ENCODE measurements at regions not wholly inside any gene's neighbourhood (a gene's known extent, or its start where the extent isn't known, plus 50 kb on each side); places are given as distances from the start of the nearest gene placed in this dataset.

DNA sequence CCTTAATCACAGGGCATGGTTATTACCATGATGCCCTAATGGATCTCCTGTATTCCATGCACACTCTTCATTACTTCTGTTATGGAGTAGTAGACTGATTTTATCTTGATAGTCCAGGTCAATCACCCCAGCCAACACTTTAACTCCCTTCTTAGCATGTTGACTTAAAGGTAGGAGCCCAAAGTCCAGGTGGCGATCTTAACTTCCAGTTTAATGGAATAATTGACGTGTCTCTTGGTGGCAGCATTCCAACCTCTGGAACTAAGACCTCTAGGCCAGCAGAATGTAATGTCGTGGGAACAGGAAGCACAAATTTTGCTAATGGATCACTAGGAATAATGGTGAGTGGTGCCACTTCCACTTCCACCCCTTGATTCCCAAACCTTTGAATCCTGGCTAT lies 687.2 kb upstream of the SGO1 start:
- Histone ChIP-seq H3K4me1 (ENCODE audit: control insufficient read depth in 2 of 2, insufficient read depth in 2 of 2, low read length in 1 of 2) (no peaks in the 10 kb centered on the region), H3K27ac (ENCODE audit: low read depth in 2 of 2, low read length in 1 of 2) (no peak overlapping the region), H3K4me3 (ENCODE audit: low read depth in 1 of 2, low read length in 2 of 2) (no peak overlapping the region), H3K27me3 (ENCODE audit: control insufficient read depth in 1 of 2, insufficient read depth in 2 of 2, low read length in 2 of 2) (no peaks in the 10 kb centered on the region), H3K9me3 (ENCODE audit: control insufficient read depth in 2 of 2, insufficient read depth in 1 of 2, low read depth in 1 of 2, low read length in 1 of 2) (peaks cover 0 to 4% of the 10 kb centered on the region in 2 donors), H3K36me3 (ENCODE audit: control insufficient read depth in 2 of 2, insufficient read depth in 2 of 2, low read length in 1 of 2) (no peaks in the 10 kb centered on the region)
- WGBS, 2 donors = 71 to 88% methylated on average over 3 of the region's 3 CpGs

DNA sequence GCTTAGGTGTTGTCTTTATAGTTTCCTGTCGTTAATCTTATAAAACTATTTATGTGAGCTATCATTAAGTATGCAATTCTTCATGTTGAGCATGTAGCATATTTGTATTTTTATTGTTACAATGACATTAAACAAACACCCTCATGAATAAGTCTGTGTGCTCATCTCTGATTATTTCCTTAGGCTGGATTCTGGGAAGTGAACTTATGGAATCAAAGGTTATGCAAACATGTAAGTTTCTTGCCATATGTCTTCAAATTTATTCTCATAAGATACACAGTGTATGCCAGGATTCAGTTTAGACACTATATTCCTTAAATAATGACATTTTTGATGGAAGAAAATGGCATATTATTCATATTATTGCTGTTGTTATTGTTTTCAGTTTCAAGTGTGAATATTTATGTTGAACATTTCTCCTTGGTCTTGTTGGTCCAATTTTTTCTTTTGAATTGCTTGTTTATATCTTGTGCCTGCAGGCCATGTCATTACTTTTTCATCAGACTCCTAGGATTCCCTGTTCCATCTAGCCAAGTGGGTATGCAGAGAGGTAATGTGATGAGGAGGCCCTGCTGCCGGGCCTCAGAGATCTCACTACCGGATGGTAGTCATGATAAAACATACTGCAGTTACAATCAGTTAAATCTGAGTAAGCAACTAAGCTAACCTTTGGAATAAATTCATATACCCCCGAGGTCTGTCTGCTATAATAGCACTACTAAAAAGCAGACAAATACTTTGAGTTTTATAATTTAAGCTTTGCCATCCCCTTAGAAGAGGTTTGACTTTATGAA lies 684.3 kb upstream of the SGO1 start:
- whole genome bisulfite sequencing, 2 donors = 46 to 61% methylated on average over 4 of the region's 4 CpGs
- no peaks in the 10 kb centered on the region for H3K4me1 ChIP-seq (ENCODE audit: control insufficient read depth in 2 of 2, insufficient read depth in 2 of 2, low read length in 1 of 2)
- no peak overlapping the region for H3K4me3 ChIP-seq (ENCODE audit: low read depth in 1 of 2, low read length in 2 of 2)
- H3K27me3 ChIP-seq (ENCODE audit: control insufficient read depth in 1 of 2, insufficient read depth in 2 of 2, low read length in 2 of 2) = no peaks in the 10 kb centered on the region
- no peaks in the 10 kb centered on the region for H3K36me3 ChIP-seq (ENCODE audit: control insufficient read depth in 2 of 2, insufficient read depth in 2 of 2, low read length in 1 of 2)
- no peaks in the 10 kb centered on the region for H3K9me3 ChIP-seq (ENCODE audit: control insufficient read depth in 2 of 2, insufficient read depth in 1 of 2, low read depth in 1 of 2, low read length in 1 of 2)
- H3K27ac ChIP-seq (ENCODE audit: low read depth in 2 of 2, low read length in 1 of 2) = no peak overlapping the region

DNA sequence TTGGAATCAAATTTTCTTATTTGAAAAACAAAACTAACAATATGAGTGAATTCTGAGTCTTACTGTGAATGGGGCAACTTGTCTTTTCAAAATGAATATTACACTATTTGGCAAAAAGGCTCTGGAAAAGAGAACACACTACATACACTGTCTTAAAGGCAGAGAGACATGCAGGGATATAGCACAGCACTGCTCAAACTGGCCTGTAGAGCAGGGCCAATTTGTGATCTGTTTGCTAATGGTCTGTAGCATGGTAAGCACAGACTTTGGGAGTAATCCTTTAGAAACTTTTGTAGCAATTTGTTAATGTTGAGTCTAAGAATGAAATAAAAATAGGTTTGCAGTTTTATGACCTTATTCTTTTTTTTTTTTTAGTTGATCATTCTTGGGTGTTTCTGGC lies 679.8 kb upstream of the SGO1 start:
- H3K4me1 ChIP-seq (ENCODE audit: control insufficient read depth in 2 of 2, insufficient read depth in 2 of 2, low read length in 1 of 2) = no peaks in the 10 kb centered on the region
- H3K4me3 ChIP-seq (ENCODE audit: low read depth in 1 of 2, low read length in 2 of 2) = no peak overlapping the region
- no peak overlapping the region for H3K27ac ChIP-seq (ENCODE audit: low read depth in 2 of 2, low read length in 1 of 2)
- peaks cover 0 to 3% of the 10 kb centered on the region in 2 donors for H3K9me3 ChIP-seq (ENCODE audit: control insufficient read depth in 2 of 2, insufficient read depth in 1 of 2, low read depth in 1 of 2, low read length in 1 of 2)
- no peaks in the 10 kb centered on the region for H3K27me3 ChIP-seq (ENCODE audit: control insufficient read depth in 1 of 2, insufficient read depth in 2 of 2, low read length in 2 of 2)
- H3K36me3 ChIP-seq (ENCODE audit: control insufficient read depth in 2 of 2, insufficient read depth in 2 of 2, low read length in 1 of 2) = no peaks in the 10 kb centered on the region

DNA sequence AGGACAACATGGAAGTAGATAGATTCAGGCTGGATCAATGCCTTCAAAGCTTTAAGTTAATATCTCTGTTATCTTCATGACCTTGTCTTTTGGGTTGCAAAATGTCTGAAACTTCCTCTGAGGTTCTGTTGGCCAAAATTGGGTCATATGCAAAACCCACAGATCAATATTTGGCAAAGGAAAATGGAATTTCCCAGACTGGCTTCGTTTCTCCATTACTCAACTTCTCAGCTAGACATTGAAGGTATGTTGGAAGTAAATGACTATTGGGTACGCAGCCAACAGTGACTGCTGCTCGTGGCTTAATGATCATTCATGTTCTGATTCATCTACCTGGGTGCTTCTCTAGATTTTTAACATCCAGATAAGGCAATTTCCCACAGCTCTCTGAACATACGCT lies 675.4 kb upstream of the SGO1 start:
- H3K4me1 ChIP-seq (ENCODE audit: control insufficient read depth in 2 of 2, insufficient read depth in 2 of 2, low read length in 1 of 2) = no peaks in the 10 kb centered on the region
- WGBS, 2 donors = 58 to 67% methylated on average over 4 of the region's 4 CpGs
- H3K27ac ChIP-seq (ENCODE audit: low read depth in 2 of 2, low read length in 1 of 2) = no peak overlapping the region
- H3K27me3 ChIP-seq (ENCODE audit: control insufficient read depth in 1 of 2, insufficient read depth in 2 of 2, low read length in 2 of 2) = no peaks in the 10 kb centered on the region
- H3K4me3 ChIP-seq (ENCODE audit: low read depth in 1 of 2, low read length in 2 of 2) = no peak overlapping the region
- H3K36me3 ChIP-seq (ENCODE audit: control insufficient read depth in 2 of 2, insufficient read depth in 2 of 2, low read length in 1 of 2) = no peaks in the 10 kb centered on the region
- peaks cover 0 to 3% of the 10 kb centered on the region in 2 donors for H3K9me3 ChIP-seq (ENCODE audit: control insufficient read depth in 2 of 2, insufficient read depth in 1 of 2, low read depth in 1 of 2, low read length in 1 of 2)

DNA sequence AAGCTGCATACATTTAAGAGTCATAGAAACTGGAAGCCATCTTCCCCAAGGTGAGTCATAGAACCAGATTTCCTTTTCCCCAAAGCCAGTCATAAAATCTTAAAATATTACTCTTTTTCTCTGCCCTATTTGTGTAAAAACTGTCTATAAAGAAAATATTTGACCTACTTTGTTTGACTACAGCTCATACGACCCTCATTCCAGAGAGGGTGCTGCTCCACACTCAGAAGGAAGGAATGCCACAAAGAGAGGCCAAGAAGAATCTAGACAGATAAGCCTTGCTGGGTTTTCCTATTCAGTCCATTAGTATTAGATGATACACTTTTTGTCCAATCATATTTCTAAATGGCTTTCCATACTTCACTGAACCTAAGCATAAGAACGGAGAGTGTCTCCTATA lies 671.6 kb upstream of the SGO1 start:
- no peaks in the 10 kb centered on the region for H3K27me3 ChIP-seq (ENCODE audit: control insufficient read depth in 1 of 2, insufficient read depth in 2 of 2, low read length in 2 of 2)
- no peaks in the 10 kb centered on the region for H3K4me1 ChIP-seq (ENCODE audit: control insufficient read depth in 2 of 2, insufficient read depth in 2 of 2, low read length in 1 of 2)
- no peak overlapping the region for H3K4me3 ChIP-seq (ENCODE audit: low read depth in 1 of 2, low read length in 2 of 2)
- H3K36me3 ChIP-seq (ENCODE audit: control insufficient read depth in 2 of 2, insufficient read depth in 2 of 2, low read length in 1 of 2) = no peaks in the 10 kb centered on the region
- H3K9me3 ChIP-seq (ENCODE audit: control insufficient read depth in 2 of 2, insufficient read depth in 1 of 2, low read depth in 1 of 2, low read length in 1 of 2) = peaks cover 0 to 7% of the 10 kb centered on the region in 2 donors
- WGBS, 2 donors = 73 to 75% methylated on average over 2 of the region's 2 CpGs
- H3K27ac ChIP-seq (ENCODE audit: low read depth in 2 of 2, low read length in 1 of 2) = no peak overlapping the region

DNA sequence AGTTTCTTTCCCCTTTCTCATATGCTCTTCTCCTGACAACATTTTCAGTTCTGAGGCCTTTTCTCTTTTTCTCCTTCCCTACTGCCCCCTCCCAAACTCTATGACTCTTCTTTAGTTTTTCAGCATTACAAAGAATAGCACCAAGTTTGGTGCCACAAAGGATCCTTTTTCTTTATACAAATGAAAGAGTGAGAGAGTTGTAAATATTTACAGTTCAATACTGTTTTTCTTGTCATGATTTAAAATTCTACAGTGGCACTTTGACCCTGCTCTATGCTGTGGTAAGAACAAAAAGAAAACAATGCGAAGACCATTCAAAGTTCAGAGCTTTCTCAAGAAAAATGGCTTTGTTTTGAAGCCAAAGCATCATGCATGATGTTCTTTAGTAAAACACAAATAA lies 667.9 kb upstream of the SGO1 start:
- 65 to 69% methylated on average over 1 of the region's 1 CpG for WGBS, 2 donors
- Histone ChIP-seq H3K27ac (ENCODE audit: low read depth in 2 of 2, low read length in 1 of 2) (no peak overlapping the region), H3K9me3 (ENCODE audit: control insufficient read depth in 2 of 2, insufficient read depth in 1 of 2, low read depth in 1 of 2, low read length in 1 of 2) (peaks cover 0 to 10% of the 10 kb centered on the region in 2 donors), H3K4me3 (ENCODE audit: low read depth in 1 of 2, low read length in 2 of 2) (no peak overlapping the region), H3K27me3 (ENCODE audit: control insufficient read depth in 1 of 2, insufficient read depth in 2 of 2, low read length in 2 of 2) (no peaks in the 10 kb centered on the region), H3K36me3 (ENCODE audit: control insufficient read depth in 2 of 2, insufficient read depth in 2 of 2, low read length in 1 of 2) (no peaks in the 10 kb centered on the region), H3K4me1 (ENCODE audit: control insufficient read depth in 2 of 2, insufficient read depth in 2 of 2, low read length in 1 of 2) (no peaks in the 10 kb centered on the region)

DNA sequence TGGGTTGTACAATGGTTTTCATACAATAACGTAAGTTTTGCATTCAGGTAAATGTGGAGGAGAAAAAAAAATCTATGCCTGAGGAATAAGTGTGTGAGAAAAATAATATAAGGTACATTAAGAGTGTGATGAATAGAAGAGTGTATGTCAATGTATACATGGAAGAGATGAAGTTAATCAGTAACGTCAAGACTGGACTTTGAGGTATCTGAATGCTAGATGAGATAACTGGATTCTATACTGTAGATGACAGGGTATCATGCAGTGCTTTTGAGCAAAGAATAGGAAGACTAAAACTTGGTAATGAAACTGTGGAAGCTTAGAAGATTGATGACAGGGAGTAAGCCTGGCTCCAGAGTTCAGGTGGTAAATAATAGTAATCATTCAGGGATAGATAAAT lies 666.7 kb upstream of the SGO1 start:
- H3K4me1 ChIP-seq (ENCODE audit: control insufficient read depth in 2 of 2, insufficient read depth in 2 of 2, low read length in 1 of 2) = no peaks in the 10 kb centered on the region
- WGBS, 2 donors = 83 to 89% methylated on average over 2 of the region's 2 CpGs

DNA sequence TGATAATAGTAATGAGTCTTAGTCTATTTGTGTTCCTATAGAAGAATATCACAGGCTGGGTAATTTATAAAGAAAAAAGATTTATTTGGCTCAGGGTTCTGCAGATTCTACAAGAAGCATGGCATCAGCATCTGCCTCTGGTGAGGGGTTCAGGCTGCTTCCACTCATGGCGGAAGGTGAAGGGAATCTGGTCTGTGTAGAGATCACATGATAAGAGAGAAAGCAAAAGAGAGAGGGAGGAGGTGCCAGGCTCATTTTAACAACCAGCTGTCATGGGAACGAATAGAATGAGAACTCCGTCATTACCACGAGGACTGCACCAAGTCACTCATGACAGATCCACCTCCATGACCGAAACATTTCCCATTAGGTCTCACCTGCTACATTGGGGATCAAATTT lies 664.0 kb upstream of the SGO1 start:
- WGBS, 2 donors = 83 to 85% methylated on average over 5 of the region's 5 CpGs
- Histone ChIP-seq H3K27ac (ENCODE audit: low read depth in 2 of 2, low read length in 1 of 2) (no peak overlapping the region), H3K9me3 (ENCODE audit: control insufficient read depth in 2 of 2, insufficient read depth in 1 of 2, low read depth in 1 of 2, low read length in 1 of 2) (peaks cover 0 to 7% of the 10 kb centered on the region in 2 donors), H3K4me1 (ENCODE audit: control insufficient read depth in 2 of 2, insufficient read depth in 2 of 2, low read length in 1 of 2) (no peaks in the 10 kb centered on the region), H3K36me3 (ENCODE audit: control insufficient read depth in 2 of 2, insufficient read depth in 2 of 2, low read length in 1 of 2) (no peaks in the 10 kb centered on the region), H3K27me3 (ENCODE audit: control insufficient read depth in 1 of 2, insufficient read depth in 2 of 2, low read length in 2 of 2) (no peaks in the 10 kb centered on the region), H3K4me3 (ENCODE audit: low read depth in 1 of 2, low read length in 2 of 2) (no peak overlapping the region)

More for the DNA sequence above, 666.7 kb upstream of the SGO1 start:
- Histone ChIP-seq H3K27ac (ENCODE audit: low read depth in 2 of 2, low read length in 1 of 2) (no peak overlapping the region), H3K36me3 (ENCODE audit: control insufficient read depth in 2 of 2, insufficient read depth in 2 of 2, low read length in 1 of 2) (no peaks in the 10 kb centered on the region), H3K9me3 (ENCODE audit: control insufficient read depth in 2 of 2, insufficient read depth in 1 of 2, low read depth in 1 of 2, low read length in 1 of 2) (peaks cover 0 to 10% of the 10 kb centered on the region in 2 donors), H3K27me3 (ENCODE audit: control insufficient read depth in 1 of 2, insufficient read depth in 2 of 2, low read length in 2 of 2) (no peaks in the 10 kb centered on the region), H3K4me3 (ENCODE audit: low read depth in 1 of 2, low read length in 2 of 2) (no peak overlapping the region)

DNA sequence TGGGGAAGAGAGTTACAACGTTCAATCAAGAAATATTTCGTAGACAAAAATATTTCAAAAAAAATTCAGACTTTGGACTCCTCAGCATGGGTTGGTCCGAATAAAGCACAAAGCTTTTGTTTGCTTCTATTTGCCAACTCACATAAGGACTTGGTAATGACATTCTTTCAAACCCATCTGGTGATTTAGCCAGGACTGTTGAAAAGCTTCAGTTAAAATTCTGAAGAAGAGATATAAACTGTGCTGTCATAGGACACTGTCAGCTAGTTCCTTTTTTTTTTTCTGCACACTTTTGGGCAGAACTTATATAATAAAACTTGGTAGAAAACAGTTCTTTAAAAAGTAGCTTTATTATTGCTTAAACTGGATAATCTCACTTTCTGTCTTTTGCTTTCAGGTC lies 660.8 kb upstream of the SGO1 start:
- H3K27ac ChIP-seq (ENCODE audit: low read depth in 2 of 2, low read length in 1 of 2) = no peak overlapping the region
- no peaks in the 10 kb centered on the region for H3K27me3 ChIP-seq (ENCODE audit: control insufficient read depth in 1 of 2, insufficient read depth in 2 of 2, low read length in 2 of 2)
- no peaks in the 10 kb centered on the region for H3K36me3 ChIP-seq (ENCODE audit: control insufficient read depth in 2 of 2, insufficient read depth in 2 of 2, low read length in 1 of 2)
- H3K9me3 ChIP-seq (ENCODE audit: control insufficient read depth in 2 of 2, insufficient read depth in 1 of 2, low read depth in 1 of 2, low read length in 1 of 2) = peaks cover 0 to 5% of the 10 kb centered on the region in 2 donors
- no peak overlapping the region for H3K4me3 ChIP-seq (ENCODE audit: low read depth in 1 of 2, low read length in 2 of 2)
- no peaks in the 10 kb centered on the region for H3K4me1 ChIP-seq (ENCODE audit: control insufficient read depth in 2 of 2, insufficient read depth in 2 of 2, low read length in 1 of 2)
- 58 to 68% methylated on average over 3 of the region's 3 CpGs for WGBS, 2 donors

DNA sequence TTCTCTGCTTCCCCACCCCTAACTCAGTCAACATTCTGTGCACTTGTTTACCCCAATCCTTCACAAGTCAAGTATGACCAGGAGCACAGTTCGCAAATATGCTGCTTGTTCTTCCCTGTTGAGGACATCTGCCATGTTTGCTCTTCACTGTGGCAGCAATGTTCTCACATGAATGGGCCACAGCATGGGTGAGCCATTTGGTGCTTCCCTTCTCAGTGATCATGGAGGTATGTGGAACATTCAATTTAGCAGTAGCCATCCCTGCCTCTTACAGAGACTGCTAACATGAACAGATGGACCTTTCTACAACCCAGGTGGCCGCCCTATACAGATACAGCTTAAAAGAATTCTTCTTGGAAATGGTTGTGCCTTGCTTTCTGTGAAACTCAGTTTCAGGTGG lies 660.1 kb upstream of the SGO1 start:
- peaks cover 0 to 5% of the 10 kb centered on the region in 2 donors for H3K9me3 ChIP-seq (ENCODE audit: control insufficient read depth in 2 of 2, insufficient read depth in 1 of 2, low read depth in 1 of 2, low read length in 1 of 2)
- no peaks in the 10 kb centered on the region for H3K36me3 ChIP-seq (ENCODE audit: control insufficient read depth in 2 of 2, insufficient read depth in 2 of 2, low read length in 1 of 2)
- 94 to 98% methylated on average over 2 of the region's 2 CpGs for WGBS, 2 donors
- H3K4me3 ChIP-seq (ENCODE audit: low read depth in 1 of 2, low read length in 2 of 2) = no peak overlapping the region
- H3K27me3 ChIP-seq (ENCODE audit: control insufficient read depth in 1 of 2, insufficient read depth in 2 of 2, low read length in 2 of 2) = no peaks in the 10 kb centered on the region
- no peak overlapping the region for H3K27ac ChIP-seq (ENCODE audit: low read depth in 2 of 2, low read length in 1 of 2)
- H3K4me1 ChIP-seq (ENCODE audit: control insufficient read depth in 2 of 2, insufficient read depth in 2 of 2, low read length in 1 of 2) = no peaks in the 10 kb centered on the region
